Gastrocnemius medialis (tissue), 4 donors: ENCODE measurements at regions not wholly inside any gene's neighbourhood (a gene's known extent, or its start where the extent isn't known, plus 50 kb on each side); places are given as distances from the start of the nearest gene placed in this dataset.
"Not testable (repeated sequence)": the region's sequence is repeated elsewhere in the genome, so short reads cannot be mapped to it uniquely, and the experiment has no call there.

ENCODE experiments used
- CTCF ChIP-seq, 5 experiments: fragments of 450-650 bp in 3 of 5; fragments of 200-600 bp in 2 of 5; sonication (generic) in 2 of 5; IDR thresholded peaks in 4 of 5; conservative IDR thresholded peaks in 1 of 5; 1 replicate in 4 of 5; 2 replicates in 1 of 5; pipeline ENCODE4 v1.5.1; 2016 to 2019; ENCODE audit warnings: antibody characterized with exemption in 5 of 5, mild to moderate bottlenecking in 3 of 5, moderate library complexity in 3 of 5
- POLR2A ChIP-seq, 2 donors: fragments of 450-650 bp; IDR thresholded peaks; one replicate each; pipeline ENCODE4 v1.6.1; 2017; ENCODE audit warnings: antibody characterized with exemption in 2 of 2, mild to moderate bottlenecking in 2 of 2, moderate library complexity in 2 of 2

- not testable (repeated sequence) for TF ChIP-seq POLR2A (IDR thresholded peaks at IDR 0.05); CTCF (IDR thresholded peaks at IDR 0.05 in 4 of 5, conservative IDR thresholded peaks at IDR 0.05 in 1 of 5)
Measured at GRCh38 chr9:39533763-39534548, 178.5 kb downstream of the SPATA31A1 start.
